Pancreas (tissue), 10 donors: ENCODE measurements at regions not wholly inside any gene's neighbourhood (a gene's known extent, or its start where the extent isn't known, plus 50 kb on each side); places are given as distances from the start of the nearest gene placed in this dataset.
"Not testable (repeated sequence)": the region's sequence is repeated elsewhere in the genome, so short reads cannot be mapped to it uniquely, and the experiment has no call there.

Experiments used
- ATAC-seq, 4 donors: fragments of 200-7000 bp; cut with Tn5 transposase; one replicate each; pipeline versions ENCODE4 v1.8.0 to v1.9.1; 2020; ENCODE audit warnings: mild to moderate bottlenecking in 4 of 4, moderate library complexity in 4 of 4
- DNase-seq, 6 donors: peaks; one replicate each; pipeline ENCODE4 v3.0.0-alpha.2; 2020
- FAIRE-seq: peaks from 2 replicates; lab custom pipeline; 2012; peaks lifted over from hg19 to GRCh38; lab: Jason Lieb, UNC
- H3K27ac ChIP-seq, 4 donors: fragments of 200-600 bp; sonication (generic); 1 replicate in 3 of 4; 2 replicates in 1 of 4; pipeline versions ENCODE4 v1.5.0 to v1.8.0; 2020
- H3K27me3 ChIP-seq, 4 donors: fragments of 200-600 bp; one replicate each; pipeline ENCODE4 v1.8.0; 2021
- H3K36me3 ChIP-seq, 3 donors: fragments of 200-600 bp; sonication (generic) in 1 of 3; one replicate each; pipeline versions ENCODE4 v1.5.0 to v1.8.0; 2020 to 2021
- H3K4me1 ChIP-seq, 3 donors: fragments of 200-600 bp; one replicate each; pipeline ENCODE4 v1.8.0; 2021
- H3K4me3 ChIP-seq, 4 donors: fragments of 200-600 bp; sonication (generic) in 2 of 4; one replicate each; pipeline versions ENCODE4 v1.5.0 to v1.8.0; 2020 to 2021
- H3K9me3 ChIP-seq, 4 donors: fragments of 200-600 bp; one replicate each; pipeline ENCODE4 v1.8.0; 2021
- CTCF ChIP-seq, 4 donors: fragments of 200-600 bp; sonication (generic) in 3 of 4; IDR thresholded peaks; one replicate each; pipeline versions ENCODE4 v1.5.0 to v1.8.0; 2021; ENCODE audit warnings: antibody characterized with exemption in 4 of 4
- WGBS, 2 donors: extraction: QIAGEN DNeasy Blood & Tissue Kit; methylation state at CpG; one replicate each; pipeline ENCODE4 v1.1.7; 2013; 5-methylcytosine and 5-hydroxymethylcytosine counted together
- intact Hi-C, 3 donors: fragments of 100-400 bp; cut with DNase I; formaldehyde crosslinking; loops; one replicate each; pipeline versions ENCODE4 v1.11.1 to v1.14.2; 2022
- donor health status: healthy with polysubstance abuse.
- donor health status: DM: no; HTN: no; CAD: no; lungs with moderate emphysema.
- donor health status: DM: no; HTN: no; CAD: no.
- donor health status: control.
- donor health status: control.
- donor health status: Bipolar disorder and iron deficiency.
- donor health status: DM: yes; HTN: yes; CAD: no.
- donor health status: DM: no; HTN: no; CAD: no.
- donor health status: DM: no; HTN: no; CAD: no.
- donor health status: DM: yes; HTN: yes; CAD: no.

GRCh38 chr6:115442323-115442722 is 618.4 kb downstream of the FRK start:
- intact Hi-C loops = no loop called here
- Histone ChIP-seq H3K36me3 (no peaks in the 10 kb centered on the region), H3K4me1 (no peaks in the 10 kb centered on the region), H3K9me3 (no peaks in the 10 kb centered on the region), H3K27ac (no peak overlapping the region), H3K4me3 (no peak overlapping the region), H3K27me3 (no peaks in the 10 kb centered on the region)
- WGBS, 2 donors = 73 to 76% methylated on average over 2 of the region's 2 CpGs
- ATAC-seq = no peak
- FAIRE-seq = no peak
- TF ChIP-seq CTCF (IDR thresholded peaks at IDR 0.05) = no peak
- no peak for DNase-seq

- no peak for FAIRE-seq
- no peak for TF ChIP-seq CTCF (IDR thresholded peaks at IDR 0.05)
- H3K36me3 ChIP-seq = no peaks in the 10 kb centered on the region
- H3K27ac ChIP-seq = no peak overlapping the region
- H3K4me1 ChIP-seq = no peaks in the 10 kb centered on the region
- no peak for ATAC-seq
- intact Hi-C loops = no loop called here
- H3K27me3 ChIP-seq = no peaks in the 10 kb centered on the region
- no peaks in the 10 kb centered on the region for H3K9me3 ChIP-seq
- DNase-seq = no peak
- 77 to 78% methylated on average over 1 of the region's 1 CpG for WGBS, 2 donors
- H3K4me3 ChIP-seq = no peak overlapping the region
Observed at GRCh38 chr6:115441651-115442050, 619.0 kb downstream of the FRK start.

GRCh38 chr6:115415378-115415777 is 645.3 kb downstream of the FRK start:
- FAIRE-seq = no peak

DNA sequence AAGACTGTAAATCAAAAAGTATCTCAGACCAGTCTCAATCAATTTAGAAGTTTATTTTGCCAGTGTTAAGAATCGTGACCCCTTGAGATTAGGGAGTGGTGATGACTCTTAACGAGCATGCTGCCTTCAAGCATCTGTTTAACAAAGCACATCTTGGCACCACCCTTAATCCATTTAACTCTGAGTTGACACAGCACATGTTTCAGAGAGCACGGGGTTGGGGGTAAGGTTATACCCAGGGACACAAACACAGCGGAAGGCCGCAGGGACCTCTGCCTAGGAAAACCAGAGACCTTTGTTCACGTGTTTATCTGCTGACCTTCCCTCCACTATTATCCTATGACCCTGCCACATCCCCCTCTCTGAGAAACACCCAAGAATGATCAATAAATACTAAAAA is 645.8 kb downstream of the FRK start:
- H3K27me3 ChIP-seq, H3K4me1 ChIP-seq, H3K9me3 ChIP-seq, intact Hi-C loops, FAIRE-seq, ATAC-seq, H3K27ac ChIP-seq, H3K36me3 ChIP-seq, H3K4me3 ChIP-seq, DNase-seq: not testable (repeated sequence)
- WGBS, 2 donors = 53 to 57% methylated on average over 6 of the region's 6 CpGs

More at GRCh38 chr6:115415378-115415777, 645.3 kb downstream of the FRK start:
- ATAC-seq (no peak), DNase-seq (no peak)
- no peak for TF ChIP-seq CTCF (IDR thresholded peaks at IDR 0.05)
- no peak overlapping the region for H3K4me3 ChIP-seq
- no peaks in the 10 kb centered on the region for H3K27me3 ChIP-seq
- H3K36me3 ChIP-seq = no peaks in the 10 kb centered on the region
- no peaks in the 10 kb centered on the region for H3K4me1 ChIP-seq
- H3K27ac ChIP-seq = no peak overlapping the region
- WGBS, 2 donors = 44 to 52% methylated on average over 3 of the region's 3 CpGs
- intact Hi-C loops = no loop called here
- H3K9me3 ChIP-seq = no peaks in the 10 kb centered on the region

GRCh38 chr6:115411756-115412155 is 648.9 kb downstream of the FRK start:
- 67 to 76% methylated on average over 2 of the region's 2 CpGs for WGBS, 2 donors
- FAIRE-seq = no peak

More at GRCh38 chr6:115411756-115412155, 648.9 kb downstream of the FRK start:
- H3K36me3 ChIP-seq = no peaks in the 10 kb centered on the region
- TF ChIP-seq CTCF (IDR thresholded peaks at IDR 0.05) = no peak
- intact Hi-C loops = no loop called here
- no peaks in the 10 kb centered on the region for H3K4me1 ChIP-seq
- H3K9me3 ChIP-seq = no peaks in the 10 kb centered on the region
- H3K27me3 ChIP-seq = no peaks in the 10 kb centered on the region
- no peak for DNase-seq
- ATAC-seq = no peak
- H3K27ac ChIP-seq = no peak overlapping the region
- H3K4me3 ChIP-seq = no peak overlapping the region
